DND-41 (cell line): ENCODE measurements at regions not wholly inside any gene's neighbourhood (a gene's known extent, or its start where the extent isn't known, plus 50 kb on each side); places are given as distances from the start of the nearest gene placed in this dataset.
"Not testable (repeated sequence)": the region's sequence is repeated elsewhere in the genome, so short reads cannot be mapped to it uniquely, and the experiment has no call there.

Source experiments
- CTCF ChIP-seq: IDR thresholded peaks from 2 replicates; pipeline ENCODE4 v1.5.1; 2012; ENCODE audit warnings: borderline replicate concordance, low read length, moderate library complexity, mild to moderate bottlenecking; ENCODE audit not compliant: poor library complexity, severe bottlenecking; ENCODE audit errors: extremely low read depth
- EZH2 ChIP-seq: IDR thresholded peaks from 3 replicates; pipeline ENCODE4 v1.6.1; 2012; ENCODE audit warnings: borderline replicate concordance, low read depth, mild to moderate bottlenecking, moderate library complexity, low read length, inconsistent platforms; ENCODE audit not compliant: severe bottlenecking

GRCh38 chr12:85469158-85470086, 189.4 kb downstream of the ALX1 start:
- not testable (repeated sequence) for TF ChIP-seq CTCF, EZH2
